ENCODE measurements at regions not wholly inside any gene's neighbourhood (a gene's known extent, or its start where the extent isn't known, plus 50 kb on each side); places are given as distances from the start of the nearest gene placed in this dataset.
"Not testable (repeated sequence)": the region's sequence is repeated elsewhere in the genome, so short reads cannot be mapped to it uniquely, and the experiment has no call there.

DNA sequence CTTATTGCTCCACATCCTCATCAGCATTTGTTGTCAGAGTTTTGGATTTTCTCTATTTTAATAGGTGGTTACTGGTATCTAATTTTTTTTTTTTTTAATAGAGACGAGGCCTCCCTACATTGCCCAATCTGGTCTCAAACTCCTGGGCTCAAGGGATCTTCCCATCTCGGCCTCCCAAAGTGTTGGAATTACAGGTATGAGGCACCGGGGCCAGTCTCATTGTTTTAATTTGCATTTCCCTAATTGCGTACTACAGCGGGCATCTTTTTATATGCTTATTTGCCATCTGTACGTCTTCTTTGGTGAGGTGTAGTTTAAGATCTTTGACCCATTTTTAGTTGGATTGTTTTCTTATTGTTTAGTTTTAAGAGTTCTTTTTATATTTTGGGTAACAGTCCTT, 210.4 kb upstream of the SULF2 start:
- no peak for DNase-seq

DNA sequence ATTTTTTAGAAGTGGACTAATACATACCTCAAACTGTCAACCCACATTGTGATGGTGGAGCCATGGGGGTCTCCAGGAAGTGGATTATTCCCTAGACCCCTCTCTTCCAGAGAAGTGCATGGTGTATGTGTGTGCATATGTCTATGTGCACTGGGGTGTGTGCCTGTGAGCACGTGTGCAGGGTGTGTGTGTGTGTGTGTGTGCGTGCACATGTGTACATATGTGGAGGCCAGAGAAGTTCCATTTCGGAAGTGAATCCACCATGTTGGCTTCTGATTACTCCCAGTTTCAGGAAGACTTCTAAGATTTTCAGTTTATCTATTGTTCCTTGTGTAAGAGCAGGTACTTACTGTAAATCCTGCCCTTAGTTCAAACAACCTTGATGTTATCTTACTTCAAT, 208.5 kb upstream of the SULF2 start:
- DNase-seq: no peak

DNA sequence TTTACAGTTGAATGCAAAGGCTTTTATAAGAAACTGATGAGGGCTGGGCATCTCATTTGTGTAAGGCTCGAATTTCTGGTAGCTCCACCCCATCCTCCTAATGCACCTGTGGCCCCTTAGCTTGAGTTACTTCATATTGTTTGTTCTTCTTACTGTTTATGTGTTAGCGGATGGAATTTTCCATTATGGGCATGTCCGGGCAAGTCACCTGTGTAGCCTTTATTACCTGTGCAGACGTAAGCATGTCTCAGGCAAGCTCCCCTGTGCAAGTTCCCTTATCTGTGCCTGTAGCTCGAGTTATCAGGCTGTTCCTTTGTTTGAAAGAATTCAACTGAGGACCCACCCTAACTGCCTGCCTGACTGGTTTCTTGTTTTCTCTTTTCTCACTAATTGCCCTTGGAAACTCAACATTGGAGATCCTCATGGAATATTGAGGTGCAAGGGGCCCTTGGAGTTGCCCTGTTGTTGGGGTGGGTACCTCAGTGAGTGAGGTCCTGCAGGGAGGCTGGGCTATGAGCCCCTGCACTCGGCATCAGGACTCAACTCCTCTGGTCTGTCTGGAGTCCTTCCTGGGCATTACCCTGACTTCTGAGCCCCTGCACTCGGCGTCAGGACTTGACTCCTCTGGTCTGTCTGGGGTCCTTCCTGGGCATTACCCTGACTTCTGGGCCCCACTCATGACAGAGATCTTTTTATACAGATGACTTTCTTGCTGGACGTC, 207.9 kb upstream of the SULF2 start:
- no peak for DNase-seq

GRCh38 chr20:47991875-47992488, 206.7 kb upstream of the SULF2 start:
- no peak for DNase-seq

DNA sequence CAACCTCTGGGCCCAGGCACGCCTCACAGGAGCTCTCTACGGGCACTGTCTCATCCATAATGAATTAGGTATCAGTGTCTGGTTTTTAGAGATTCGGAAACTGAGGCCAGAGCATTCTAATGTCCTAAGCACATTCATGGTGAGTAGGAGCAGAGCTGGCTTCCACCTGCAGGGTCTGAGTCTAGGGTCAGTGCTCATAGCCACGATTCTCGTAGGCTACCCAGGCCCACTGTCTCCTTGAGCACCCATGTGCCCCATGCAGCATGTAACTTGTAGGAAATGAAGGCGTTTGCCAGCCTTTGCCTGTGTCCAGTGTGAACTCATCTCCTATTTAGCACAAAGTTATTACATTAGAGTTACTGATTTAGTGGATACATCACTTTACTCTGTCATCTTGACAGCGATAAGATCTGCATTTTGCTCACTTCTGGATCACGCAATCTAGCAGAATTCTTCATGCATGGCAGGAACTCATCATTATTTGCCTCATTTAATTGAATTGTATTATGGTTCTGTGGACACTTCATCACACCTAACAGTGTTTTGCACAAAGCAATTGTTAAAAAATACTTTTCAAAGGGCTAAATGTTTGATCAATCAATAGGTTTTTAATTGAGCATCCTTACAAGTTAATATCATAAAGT, 205.3 kb upstream of the SULF2 start:
- DNase-seq: no peak

DNA sequence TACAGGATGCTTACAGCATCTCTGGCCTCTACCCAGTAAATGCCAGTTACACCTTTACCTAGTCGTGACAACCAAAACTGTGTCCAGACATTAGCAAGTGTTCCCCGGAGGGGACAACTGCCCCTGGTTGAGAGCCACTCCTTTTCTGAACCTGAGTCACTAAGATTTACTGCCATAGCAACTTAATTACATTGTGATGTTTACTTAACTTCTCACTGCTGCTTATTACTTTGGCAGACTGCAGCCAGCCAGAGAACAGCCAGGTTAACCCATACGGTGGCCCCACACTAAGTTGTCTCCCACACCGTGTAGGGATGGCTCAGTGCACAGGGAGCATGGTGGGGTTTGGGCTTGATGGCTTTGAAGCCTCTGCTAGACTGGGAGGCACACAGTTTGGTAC, 204.7 kb upstream of the SULF2 start:
- DNase-seq: no peak

DNA sequence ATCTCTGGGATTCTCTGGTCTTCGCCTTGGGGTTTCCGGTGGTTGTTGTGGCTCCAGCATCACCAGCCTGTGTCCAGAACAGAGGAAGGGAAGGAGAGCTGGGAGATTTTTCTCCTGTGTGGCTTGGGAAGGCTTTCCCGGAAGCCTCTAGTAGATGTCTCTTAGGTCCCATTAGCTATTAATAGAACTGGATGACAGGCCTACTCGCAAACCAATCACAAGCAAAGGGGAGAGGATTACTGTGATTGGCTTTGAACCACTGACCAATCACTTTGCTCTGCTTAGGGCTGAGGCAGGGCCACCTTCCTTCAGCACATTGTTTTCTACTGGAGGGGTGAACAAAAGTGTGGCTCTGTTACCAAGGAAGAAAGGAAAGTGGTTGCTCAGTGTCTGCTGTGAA, 203.4 kb upstream of the SULF2 start:
- no peak for DNase-seq

DNA sequence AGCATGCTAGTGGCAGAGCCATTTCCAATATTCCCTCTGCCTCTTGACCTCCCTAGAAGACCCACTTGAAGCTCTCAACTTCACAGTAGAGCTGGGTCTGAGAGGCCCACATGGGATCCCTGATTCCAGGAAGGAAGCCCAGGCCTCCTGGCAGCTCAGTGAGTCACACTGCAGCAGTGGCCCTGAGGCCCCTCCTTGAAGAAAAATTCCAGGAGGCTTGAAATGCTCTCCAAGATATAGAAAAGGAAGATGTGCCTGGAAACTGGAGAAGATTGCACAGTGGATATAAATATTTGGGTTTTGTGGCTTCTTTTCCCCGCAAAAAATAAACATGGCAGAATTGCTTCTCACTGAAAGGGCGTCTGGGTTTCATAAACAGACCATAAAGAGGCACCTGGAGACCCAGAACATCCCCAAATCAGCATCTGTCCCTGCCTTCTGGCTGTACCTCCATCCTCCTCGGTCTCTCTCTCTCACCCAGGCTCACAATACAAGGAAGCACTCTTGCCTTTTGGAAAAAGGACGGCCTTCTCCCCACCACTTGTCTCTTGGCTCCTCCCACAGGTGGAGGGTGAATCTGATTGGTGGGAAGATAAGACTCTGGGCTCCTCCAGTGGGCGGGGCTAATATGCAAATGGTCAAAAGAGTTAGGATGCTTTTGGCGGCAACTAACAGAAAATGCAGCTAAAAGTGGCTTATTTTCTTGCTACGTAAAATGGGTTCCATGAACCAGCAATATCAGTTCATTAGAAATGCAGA, 200.0 kb upstream of the SULF2 start:
- DNase-seq: peak; percentile 77

GRCh38 chr20:47984437-47984836, 199.2 kb upstream of the SULF2 start:
- DNase-seq: no peak

- DNase-seq: not testable (repeated sequence)
These were observed 198.4 kb upstream of the SULF2 start for GRCh38 chr20:47983642-47984041.

GRCh38 chr20:47982574-47983360, 197.5 kb upstream of the SULF2 start:
- DNase-seq: no peak

DNA sequence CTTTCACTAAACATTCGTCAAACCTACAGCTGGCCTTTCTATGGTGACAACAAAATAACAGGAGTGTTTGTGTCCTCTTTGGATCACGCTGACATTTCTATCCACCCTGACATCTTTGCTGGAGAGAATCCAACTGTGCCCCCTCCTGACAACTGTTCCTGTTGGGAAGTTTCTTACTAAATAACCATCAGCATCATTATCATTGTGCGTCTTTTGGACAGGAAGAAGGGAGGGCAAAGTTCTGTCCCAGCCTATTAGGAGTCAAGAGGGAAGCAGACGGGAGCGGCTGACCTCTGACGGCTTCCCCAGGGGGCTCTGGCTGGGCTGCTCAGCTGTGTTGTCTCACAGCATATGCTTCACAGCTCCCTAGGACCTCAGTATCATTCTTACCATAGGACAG, 195.9 kb upstream of the SULF2 start:
- DNase-seq: peak; percentile 27

DNA sequence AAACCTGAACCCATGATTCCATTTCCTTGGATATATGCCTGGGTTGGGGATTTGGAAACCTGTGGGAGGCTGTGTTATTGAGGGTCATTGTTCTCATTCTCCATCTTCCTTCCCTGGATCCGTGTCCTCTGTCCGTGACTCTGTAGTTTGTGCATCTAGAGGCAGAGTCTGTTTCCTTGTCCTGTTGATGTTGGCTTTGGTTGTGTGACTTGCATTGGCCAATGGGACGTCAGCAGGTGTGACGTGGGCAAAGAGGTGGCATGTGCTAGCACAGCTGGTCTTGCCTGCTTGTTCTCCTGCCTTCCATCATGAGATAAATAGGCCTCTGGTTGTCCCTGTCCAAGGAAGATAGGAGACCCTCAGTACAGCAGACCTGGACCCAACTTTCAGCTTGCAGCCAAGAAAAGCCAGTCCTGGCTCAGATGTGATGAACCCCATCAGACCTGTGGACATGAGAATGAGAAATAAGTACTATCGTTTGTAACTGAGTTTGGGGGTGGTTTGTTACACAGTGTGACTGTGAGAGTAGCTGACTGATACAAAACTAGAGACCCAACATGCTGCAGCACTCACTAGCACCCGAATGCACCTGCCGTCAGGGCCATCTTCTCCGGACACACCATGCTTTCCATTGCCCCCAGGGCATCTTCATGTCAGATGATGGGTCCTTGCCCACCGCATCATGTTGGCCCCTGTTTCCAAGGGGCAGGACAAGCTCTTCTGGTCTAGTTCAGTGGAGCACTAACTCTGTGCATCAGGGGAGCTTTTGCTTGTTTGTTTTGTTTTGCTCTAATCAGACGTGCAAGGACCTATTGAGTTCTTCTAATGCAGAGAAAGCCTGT, 195.3 kb upstream of the SULF2 start:
- peak; percentile 35 for DNase-seq

GRCh38 chr20:47979361-47980095, 194.2 kb upstream of the SULF2 start:
- DNase-seq: not testable (repeated sequence)

- not testable (repeated sequence) for DNase-seq
These were observed 193.3 kb upstream of the SULF2 start for GRCh38 chr20:47978428-47979120.

- not testable (repeated sequence) for DNase-seq
These were observed 192.5 kb upstream of the SULF2 start for GRCh38 chr20:47977789-47978252.

GRCh38 chr20:47977017-47977788, 191.9 kb upstream of the SULF2 start:
- DNase-seq: not testable (repeated sequence)

GRCh38 chr20:47974234-47974878, 189.1 kb upstream of the SULF2 start:
- no peak for DNase-seq

All from dermis blood vessel endothelial cell (primary cell).